Neural crest cell (in vitro differentiated cells): ENCODE measurements at regions not wholly inside any gene's neighbourhood (a gene's known extent, or its start where the extent isn't known, plus 50 kb on each side); places are given as distances from the start of the nearest gene placed in this dataset.

Source experiments
- DNase-seq: peaks from one replicate; pipeline ENCODE4 v3.0.0; 2021; ENCODE audit warnings: low read depth, mixed read lengths, low spot score
- H3K27ac Mint-ChIP-seq: one replicate; pipeline ENCODE4 v1.8.0; 2021; ENCODE audit warnings: mild to moderate bottlenecking, mixed read lengths; ENCODE audit not compliant: unreplicated experiment
- H3K27me3 Mint-ChIP-seq: 2 replicates; pipeline ENCODE4 v1.8.0; 2021; ENCODE audit warnings: low read depth, mild to moderate bottlenecking, mixed read lengths
- H3K36me3 Mint-ChIP-seq: 2 replicates; pipeline ENCODE4 v1.8.0; 2021; ENCODE audit warnings: low read depth, mild to moderate bottlenecking, mixed read lengths
- H3K4me1 Mint-ChIP-seq: 2 replicates; pipeline ENCODE4 v1.8.0; 2021; ENCODE audit warnings: mixed read lengths
- H3K4me3 Mint-ChIP-seq: one replicate; pipeline ENCODE4 v1.8.0; 2021; ENCODE audit warnings: mild to moderate bottlenecking, mixed read lengths
- H3K9me3 Mint-ChIP-seq: 2 replicates; pipeline ENCODE4 v1.8.0; 2021; ENCODE audit warnings: mixed read lengths
- TF ChIP-seq, protein P1 (sequence below): fragments of 200-600 bp; sonication (generic); conservative IDR thresholded peaks from 2 replicates; pipeline ENCODE4 v1.5.0; 2021; ENCODE audit warnings: antibody characterized with exemption, mild to moderate bottlenecking

DNA sequence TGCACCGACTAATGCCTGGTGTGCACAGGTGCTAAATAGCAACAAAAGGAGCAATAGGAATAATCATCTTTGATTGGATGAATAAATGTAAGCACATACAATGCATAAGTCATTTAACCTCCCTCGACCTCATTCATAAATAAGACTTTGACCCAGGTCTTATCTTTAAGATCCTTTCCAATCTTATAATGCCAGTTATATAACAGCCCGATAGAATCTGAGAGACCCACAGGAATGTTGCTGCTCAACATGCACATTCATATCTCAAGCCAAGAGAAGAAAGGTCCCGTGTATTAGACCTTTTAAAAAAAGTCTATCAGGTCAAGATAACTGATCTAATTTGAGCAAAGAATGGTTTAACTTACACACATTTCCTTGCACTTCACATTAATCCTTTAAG, 146.8 kb upstream of the SOX9 start:
- H3K4me1 Mint-ChIP-seq = peaks cover 14% of the 10 kb centered on the region
- no peak overlapping the region for H3K27ac Mint-ChIP-seq
- H3K9me3 Mint-ChIP-seq = peaks cover 3% of the 10 kb centered on the region
- TF ChIP-seq, protein P1, sequence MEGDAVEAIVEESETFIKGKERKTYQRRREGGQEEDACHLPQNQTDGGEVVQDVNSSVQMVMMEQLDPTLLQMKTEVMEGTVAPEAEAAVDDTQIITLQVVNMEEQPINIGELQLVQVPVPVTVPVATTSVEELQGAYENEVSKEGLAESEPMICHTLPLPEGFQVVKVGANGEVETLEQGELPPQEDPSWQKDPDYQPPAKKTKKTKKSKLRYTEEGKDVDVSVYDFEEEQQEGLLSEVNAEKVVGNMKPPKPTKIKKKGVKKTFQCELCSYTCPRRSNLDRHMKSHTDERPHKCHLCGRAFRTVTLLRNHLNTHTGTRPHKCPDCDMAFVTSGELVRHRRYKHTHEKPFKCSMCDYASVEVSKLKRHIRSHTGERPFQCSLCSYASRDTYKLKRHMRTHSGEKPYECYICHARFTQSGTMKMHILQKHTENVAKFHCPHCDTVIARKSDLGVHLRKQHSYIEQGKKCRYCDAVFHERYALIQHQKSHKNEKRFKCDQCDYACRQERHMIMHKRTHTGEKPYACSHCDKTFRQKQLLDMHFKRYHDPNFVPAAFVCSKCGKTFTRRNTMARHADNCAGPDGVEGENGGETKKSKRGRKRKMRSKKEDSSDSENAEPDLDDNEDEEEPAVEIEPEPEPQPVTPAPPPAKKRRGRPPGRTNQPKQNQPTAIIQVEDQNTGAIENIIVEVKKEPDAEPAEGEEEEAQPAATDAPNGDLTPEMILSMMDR = no peak
- no peak for DNase-seq
- no peaks in the 10 kb centered on the region for H3K36me3 Mint-ChIP-seq
- H3K4me3 Mint-ChIP-seq = no peak overlapping the region
- no peaks in the 10 kb centered on the region for H3K27me3 Mint-ChIP-seq

DNA sequence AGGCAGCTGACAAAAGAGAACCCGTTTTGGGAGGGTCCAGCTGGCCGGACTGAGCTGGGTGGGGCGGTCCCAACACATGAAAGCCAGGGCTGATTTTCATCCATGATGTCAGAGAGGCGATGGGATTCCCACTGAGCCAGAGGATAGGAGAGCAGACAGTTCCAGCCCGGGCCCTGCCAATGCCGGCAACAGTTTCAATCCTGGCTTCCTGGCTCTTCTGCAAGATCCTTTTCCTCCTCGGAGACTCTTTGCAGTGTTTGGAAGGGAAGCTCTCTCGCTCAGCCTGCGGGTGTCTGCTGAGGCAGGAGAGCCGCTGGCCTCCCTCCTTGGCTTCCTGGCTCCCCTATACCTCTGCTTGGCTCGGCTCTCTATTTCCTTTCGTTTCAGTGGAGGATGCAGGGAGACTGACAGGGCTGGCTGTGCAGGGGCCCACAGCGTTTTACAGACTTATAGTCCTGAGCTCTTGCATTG, 145.5 kb upstream of the SOX9 start:
- TF ChIP-seq, protein P1 = no peak
- H3K36me3 Mint-ChIP-seq = no peaks in the 10 kb centered on the region
- H3K4me1 Mint-ChIP-seq = peaks cover 14% of the 10 kb centered on the region
- no peaks in the 10 kb centered on the region for H3K27me3 Mint-ChIP-seq
- H3K27ac Mint-ChIP-seq = peak overlapping the region; percentile 55
- no peak for DNase-seq
- H3K4me3 Mint-ChIP-seq = no peak overlapping the region
- H3K9me3 Mint-ChIP-seq = peaks cover 3% of the 10 kb centered on the region

DNA sequence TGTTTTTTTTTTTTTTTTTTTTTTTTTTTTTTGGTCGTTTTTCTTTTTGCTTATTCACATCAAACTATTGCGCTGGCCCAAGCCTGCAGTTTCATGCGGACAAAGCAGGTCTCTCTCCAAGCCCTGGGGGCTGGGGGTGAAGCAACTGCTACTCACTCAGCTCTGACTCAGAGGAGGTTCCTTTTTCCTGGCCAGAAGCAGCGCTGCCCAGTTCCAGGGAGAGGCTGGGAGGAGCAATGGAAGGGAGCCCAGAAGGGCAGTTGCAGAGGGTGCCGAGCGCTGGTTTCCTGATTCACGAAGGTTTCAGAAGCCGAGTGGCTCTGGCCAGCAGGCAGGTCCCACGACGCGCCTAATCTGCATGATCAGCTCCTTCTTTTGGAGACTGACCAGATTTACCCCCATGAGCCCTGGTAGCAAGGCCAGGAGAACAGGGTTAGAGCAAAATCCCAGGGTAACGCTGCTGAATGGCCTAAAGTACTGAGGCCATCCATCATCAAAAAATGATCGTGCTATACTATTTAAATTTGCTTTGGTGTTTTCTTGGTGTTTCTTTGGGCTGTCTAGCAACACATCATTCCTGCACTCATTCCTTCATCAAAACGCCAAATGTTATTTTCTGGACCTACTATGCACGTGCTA, 144.7 kb upstream of the SOX9 start:
- H3K4me1 Mint-ChIP-seq = peaks cover 14% of the 10 kb centered on the region
- TF ChIP-seq, protein P1 = no peak
- H3K27ac Mint-ChIP-seq = no peak overlapping the region
- no peaks in the 10 kb centered on the region for H3K27me3 Mint-ChIP-seq
- peaks cover 3% of the 10 kb centered on the region for H3K9me3 Mint-ChIP-seq
- no peaks in the 10 kb centered on the region for H3K36me3 Mint-ChIP-seq
- peak; percentile 13 for DNase-seq
- no peak overlapping the region for H3K4me3 Mint-ChIP-seq

DNA sequence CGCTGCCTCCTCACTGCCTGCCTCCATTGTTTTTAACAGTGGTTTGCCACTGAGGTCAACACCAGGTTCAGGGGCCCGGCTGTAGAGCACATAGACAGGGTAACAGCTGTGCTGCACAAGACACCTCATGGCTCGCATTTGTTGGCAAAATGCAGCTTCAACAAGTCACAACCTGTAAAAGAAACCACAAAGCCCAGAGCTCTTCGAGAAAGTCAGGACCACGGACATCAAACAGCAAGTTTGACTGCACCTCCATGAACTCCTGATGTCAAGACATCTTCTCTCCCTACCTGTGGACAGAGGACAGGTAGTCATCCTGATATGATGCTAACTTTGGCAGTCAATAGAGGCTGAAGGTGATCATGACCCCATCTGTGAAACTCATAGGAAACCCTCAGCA, 142.4 kb upstream of the SOX9 start:
- TF ChIP-seq, protein P1 = no peak
- no peak overlapping the region for H3K27ac Mint-ChIP-seq
- H3K27me3 Mint-ChIP-seq = no peaks in the 10 kb centered on the region

DNA sequence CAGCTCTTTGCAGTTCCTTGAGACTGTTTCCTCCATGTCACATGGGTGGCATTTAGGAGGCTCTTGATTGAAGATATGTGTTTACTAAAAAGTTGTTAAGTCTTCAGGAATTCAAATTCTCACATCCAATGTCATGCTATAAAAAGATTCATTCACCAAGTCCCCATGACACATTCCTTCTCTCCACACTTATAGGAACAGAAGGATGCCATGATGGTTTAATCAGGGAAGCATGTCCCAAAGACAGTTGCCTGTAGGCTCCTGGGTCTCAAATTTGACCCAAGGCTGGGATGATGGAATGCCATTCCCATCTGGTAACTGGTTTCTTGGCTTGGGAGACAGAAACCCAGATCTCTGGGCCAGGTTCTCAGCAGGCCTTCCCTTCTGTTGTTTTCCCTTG, 140.6 kb upstream of the SOX9 start:
- Mint-ChIP-seq H3K36me3 (no peaks in the 10 kb centered on the region), H3K27me3 (no peaks in the 10 kb centered on the region), H3K4me3 (no peak overlapping the region), H3K4me1 (peaks cover 9% of the 10 kb centered on the region), H3K27ac (no peak overlapping the region), H3K9me3 (no peaks in the 10 kb centered on the region)
- TF ChIP-seq, protein P1 = no peak
- no peak for DNase-seq

More for the DNA sequence above, 142.4 kb upstream of the SOX9 start:
- H3K9me3 Mint-ChIP-seq = no peaks in the 10 kb centered on the region
- no peaks in the 10 kb centered on the region for H3K36me3 Mint-ChIP-seq
- H3K4me3 Mint-ChIP-seq = no peak overlapping the region
- DNase-seq = no peak
- peaks cover 14% of the 10 kb centered on the region for H3K4me1 Mint-ChIP-seq
